Natural killer cell (primary cell): ENCODE measurements at regions not wholly inside any gene's neighbourhood (a gene's known extent, or its start where the extent isn't known, plus 50 kb on each side); places are given as distances from the start of the nearest gene placed in this dataset.

ENCODE experiments used
- ATAC-seq, 3 donors: fragments of 150-1000 bp in 2 of 3; fragments of 200-7000 bp in 1 of 3; cut with Tn5 transposase; 1 replicate in 1 of 3; 2 replicates in 2 of 3; pipeline ENCODE4 v1.10.0; 2021; ENCODE audit warnings: mild to moderate bottlenecking in 2 of 3, moderate library complexity in 2 of 3
- DNase-seq, 2 donors: peaks; one replicate each; pipeline versions ENCODE4 v3.0.0 to v3.0.0-alpha.2; 2013 to 2021; ENCODE audit warnings: mixed read lengths in 1 of 2
- H3K27ac ChIP-seq: one replicate; pipeline ENCODE4 v1.5.1; 2013; ENCODE audit warnings: mild to moderate bottlenecking, low read length
- H3K27me3 ChIP-seq: one replicate; pipeline ENCODE4 v1.6.1; 2013; ENCODE audit warnings: low read length; ENCODE audit not compliant: control insufficient read depth, insufficient read depth
- H3K36me3 ChIP-seq: one replicate; pipeline ENCODE4 v1.6.1; 2013; ENCODE audit warnings: low read length; ENCODE audit not compliant: control insufficient read depth, insufficient read depth
- H3K4me1 ChIP-seq: one replicate; pipeline ENCODE4 v1.6.1; 2013; ENCODE audit warnings: low read length; ENCODE audit not compliant: control insufficient read depth, insufficient read depth
- H3K4me3 ChIP-seq: one replicate; pipeline ENCODE4 v1.5.1; 2013; ENCODE audit warnings: low read length
- H3K9me3 ChIP-seq: one replicate; pipeline ENCODE4 v1.6.1; 2013; ENCODE audit warnings: low read length; ENCODE audit not compliant: control insufficient read depth, insufficient read depth
- H3K27ac Mint-ChIP-seq, 2 donors: one replicate each; pipeline ENCODE4 v1.8.0; 2022; ENCODE audit warnings: mild to moderate bottlenecking in 2 of 2, mixed read lengths in 2 of 2, moderate library complexity in 1 of 2
- H3K27me3 Mint-ChIP-seq, 2 donors: one replicate each; pipeline ENCODE4 v1.8.0; 2022; ENCODE audit warnings: low read depth in 2 of 2, mixed read lengths in 2 of 2
- H3K36me3 Mint-ChIP-seq: one replicate; pipeline ENCODE4 v1.8.0; 2022; ENCODE audit warnings: mixed read lengths
- H3K4me1 Mint-ChIP-seq, 2 donors: one replicate each; pipeline ENCODE4 v1.8.0; 2022; ENCODE audit warnings: mixed read lengths in 2 of 2
- H3K4me3 Mint-ChIP-seq: one replicate; pipeline ENCODE4 v1.8.0; 2022; ENCODE audit warnings: mild to moderate bottlenecking, moderate library complexity, mixed read lengths
- H3K9me3 Mint-ChIP-seq, 2 donors: one replicate each; pipeline ENCODE4 v1.8.0; 2022; ENCODE audit warnings: mixed read lengths in 2 of 2
- WGBS: methylation state at CpG from one replicate; pipeline ENCODE4 v1.1.7; 2013; ENCODE audit warnings: missing lambda C conversion rate; ENCODE audit not compliant: insufficient coverage; 5-methylcytosine and 5-hydroxymethylcytosine counted together
- intact Hi-C: fragments of 100-400 bp; cut with micrococcal nuclease; formaldehyde crosslinking; loops from one replicate; pipeline ENCODE4 v1.14.2; 2022
- TF ChIP-seq, protein P1 (sequence below): fragments of 200-600 bp; IDR thresholded peaks from one replicate; pipeline ENCODE4 v1.8.0; 2022; ENCODE audit warnings: antibody characterized with exemption

DNA sequence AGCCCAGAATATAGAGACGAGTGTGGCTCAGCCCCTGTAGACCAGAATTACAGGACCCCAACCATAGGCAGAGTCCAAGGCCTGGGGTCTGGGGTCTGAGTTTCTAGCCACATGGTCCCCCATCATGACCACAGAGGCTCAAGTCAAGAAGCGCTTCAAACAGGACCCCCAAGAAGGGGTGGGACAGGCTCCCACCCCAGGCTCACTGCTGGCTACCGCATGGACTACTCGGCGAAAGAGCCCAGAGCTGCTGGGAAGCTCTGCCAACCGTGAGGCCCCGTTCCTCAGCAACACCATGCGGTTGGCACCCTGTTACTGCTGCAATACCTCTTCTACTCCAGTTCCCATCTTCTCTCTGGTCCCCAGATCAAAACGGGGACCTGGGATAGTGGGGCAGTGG lies 254.8 kb downstream of the TEX29 start:
- no peaks in the 10 kb centered on the region for H3K36me3 ChIP-seq
- no peaks in the 10 kb centered on the region for H3K4me1 ChIP-seq
- Mint-ChIP-seq H3K4me1 (no peaks in the 10 kb centered on the region), H3K27me3 (no peaks in the 10 kb centered on the region), H3K4me3 (no peak overlapping the region), H3K9me3 (peaks cover 5 to 14% of the 10 kb centered on the region in 2 donors), H3K36me3 (peaks cover 14% of the 10 kb centered on the region), H3K27ac (no peak overlapping the region)
- TF ChIP-seq, protein P1, sequence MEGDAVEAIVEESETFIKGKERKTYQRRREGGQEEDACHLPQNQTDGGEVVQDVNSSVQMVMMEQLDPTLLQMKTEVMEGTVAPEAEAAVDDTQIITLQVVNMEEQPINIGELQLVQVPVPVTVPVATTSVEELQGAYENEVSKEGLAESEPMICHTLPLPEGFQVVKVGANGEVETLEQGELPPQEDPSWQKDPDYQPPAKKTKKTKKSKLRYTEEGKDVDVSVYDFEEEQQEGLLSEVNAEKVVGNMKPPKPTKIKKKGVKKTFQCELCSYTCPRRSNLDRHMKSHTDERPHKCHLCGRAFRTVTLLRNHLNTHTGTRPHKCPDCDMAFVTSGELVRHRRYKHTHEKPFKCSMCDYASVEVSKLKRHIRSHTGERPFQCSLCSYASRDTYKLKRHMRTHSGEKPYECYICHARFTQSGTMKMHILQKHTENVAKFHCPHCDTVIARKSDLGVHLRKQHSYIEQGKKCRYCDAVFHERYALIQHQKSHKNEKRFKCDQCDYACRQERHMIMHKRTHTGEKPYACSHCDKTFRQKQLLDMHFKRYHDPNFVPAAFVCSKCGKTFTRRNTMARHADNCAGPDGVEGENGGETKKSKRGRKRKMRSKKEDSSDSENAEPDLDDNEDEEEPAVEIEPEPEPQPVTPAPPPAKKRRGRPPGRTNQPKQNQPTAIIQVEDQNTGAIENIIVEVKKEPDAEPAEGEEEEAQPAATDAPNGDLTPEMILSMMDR, result no peak
- DNase-seq (no peak), ATAC-seq (no peak)
- intact Hi-C loops, result no loop called here
- H3K27me3 ChIP-seq, result no peaks in the 10 kb centered on the region
- H3K27ac ChIP-seq, result no peak overlapping the region
- no peak overlapping the region for H3K4me3 ChIP-seq
- 95% methylated on average over 8 of the region's 9 CpGs for WGBS
- H3K9me3 ChIP-seq, result peaks cover 21% of the 10 kb centered on the region

DNA sequence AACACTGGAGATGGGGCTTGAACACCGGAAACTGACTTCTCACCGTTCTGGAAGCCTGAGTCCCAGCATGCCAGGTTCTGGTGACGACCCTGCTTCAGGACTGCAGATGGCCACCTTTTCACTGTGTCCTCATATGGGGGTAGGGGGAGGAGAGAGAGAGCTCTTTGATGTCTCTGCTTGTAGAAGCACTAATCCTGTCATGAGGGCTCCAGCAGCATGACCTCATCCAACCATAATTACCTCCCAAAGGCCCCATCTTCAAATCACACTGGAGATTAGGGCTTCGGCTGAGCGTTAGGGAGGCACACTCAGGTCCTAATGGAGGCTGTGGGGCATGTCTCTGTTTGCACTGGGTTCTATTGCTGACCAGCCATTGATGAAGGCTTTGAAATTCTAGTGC lies 255.3 kb downstream of the TEX29 start:
- WGBS, result 85% methylated on average over 5 of the region's 5 CpGs
- H3K36me3 ChIP-seq, result no peaks in the 10 kb centered on the region
- H3K4me1 ChIP-seq, result no peaks in the 10 kb centered on the region
- Mint-ChIP-seq H3K4me1 (no peaks in the 10 kb centered on the region), H3K27me3 (no peaks in the 10 kb centered on the region), H3K36me3 (peaks cover 14% of the 10 kb centered on the region), H3K4me3 (no peak overlapping the region), H3K27ac (no peak overlapping the region), H3K9me3 (peaks cover 5 to 14% of the 10 kb centered on the region in 2 donors)
- H3K4me3 ChIP-seq, result no peak overlapping the region
- TF ChIP-seq, protein P1, result no peak
- DNase-seq (no peak), ATAC-seq (no peak)
- intact Hi-C loops, result no loop called here
- no peak overlapping the region for H3K27ac ChIP-seq
- H3K27me3 ChIP-seq, result no peaks in the 10 kb centered on the region
- peaks cover 21% of the 10 kb centered on the region for H3K9me3 ChIP-seq

DNA sequence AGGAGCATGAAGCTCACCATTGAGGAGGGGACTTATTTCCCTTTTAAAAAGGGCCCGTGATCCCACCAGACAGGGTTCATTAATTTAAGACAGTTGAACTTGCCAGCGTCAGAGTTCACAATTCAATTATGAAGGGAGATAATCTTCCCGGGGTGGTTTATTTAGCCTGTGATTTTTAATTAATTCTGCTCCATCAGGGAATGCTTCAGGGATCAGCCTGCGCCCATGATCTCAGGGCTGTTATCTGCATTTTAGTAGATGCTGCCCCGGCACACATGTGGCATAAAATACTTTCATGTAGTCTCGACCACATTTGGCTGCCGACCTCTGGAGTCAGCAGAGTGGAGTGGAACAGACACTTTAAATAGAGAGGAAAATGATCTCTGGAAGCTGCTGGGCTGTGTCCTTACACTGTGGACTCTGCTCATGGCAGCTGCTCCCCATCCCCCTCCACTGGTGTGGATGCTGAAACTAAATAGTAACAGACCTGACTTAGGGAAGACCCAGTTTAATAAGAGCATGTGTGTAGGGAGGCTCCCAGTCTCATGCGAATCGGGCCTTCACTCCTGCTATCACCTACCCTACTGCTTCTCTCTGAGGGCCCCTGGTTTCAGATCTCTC lies 256.9 kb downstream of the TEX29 start:
- Mint-ChIP-seq H3K9me3 (peaks cover 5 to 14% of the 10 kb centered on the region in 2 donors), H3K4me3 (no peak overlapping the region), H3K27ac (no peak overlapping the region), H3K4me1 (no peaks in the 10 kb centered on the region), H3K36me3 (peaks cover 14% of the 10 kb centered on the region), H3K27me3 (peaks cover 0 to 1% of the 10 kb centered on the region in 2 donors)
- WGBS, result 98% methylated on average over 9 of the region's 9 CpGs
- Histone ChIP-seq H3K27me3 (no peaks in the 10 kb centered on the region), H3K4me3 (no peak overlapping the region), H3K9me3 (peaks cover 21% of the 10 kb centered on the region), H3K36me3 (no peaks in the 10 kb centered on the region), H3K4me1 (no peaks in the 10 kb centered on the region), H3K27ac (no peak overlapping the region)
- DNase-seq (no peak), ATAC-seq (no peak)
- TF ChIP-seq, protein P1, result no peak
- intact Hi-C loops, result no loop called here
